ENCODE measurements at regions not wholly inside any gene's neighbourhood (a gene's known extent, or its start where the extent isn't known, plus 50 kb on each side); places are given as distances from the start of the nearest gene placed in this dataset.

- no peak for DNase-seq (ENCODE audit: low read depth)
Observed at GRCh38 chr16:5649762-5650743, 552.5 kb upstream of the EEF2KMT start.

- no peak for DNase-seq (ENCODE audit: low read depth)
Observed at GRCh38 chr16:5647051-5647450, 549.5 kb upstream of the EEF2KMT start.

GRCh38 chr16:5643855-5644531 lies 546.4 kb upstream of the EEF2KMT start:
- DNase-seq (ENCODE audit: low read depth) = no peak

- DNase-seq (ENCODE audit: low read depth) = no peak
Observed at GRCh38 chr16:5642436-5642835, 544.8 kb upstream of the EEF2KMT start.

GRCh38 chr16:5642011-5642410 lies 544.4 kb upstream of the EEF2KMT start:
- no peak for DNase-seq (ENCODE audit: low read depth)

- DNase-seq (ENCODE audit: low read depth) = no peak
Observed at GRCh38 chr16:5640883-5641282, 543.3 kb upstream of the EEF2KMT start.

GRCh38 chr16:5639531-5639930 lies 541.9 kb upstream of the EEF2KMT start:
- no peak for DNase-seq (ENCODE audit: low read depth)

GRCh38 chr16:5635331-5635730 lies 537.7 kb upstream of the EEF2KMT start:
- no peak for DNase-seq (ENCODE audit: low read depth)

- no peak for DNase-seq (ENCODE audit: low read depth)
Observed at GRCh38 chr16:5634666-5635180, 537.1 kb upstream of the EEF2KMT start.

GRCh38 chr16:5633845-5634440 lies 536.3 kb upstream of the EEF2KMT start:
- peak; percentile 24 for DNase-seq (ENCODE audit: low read depth)

GRCh38 chr16:5622234-5622884 lies 524.8 kb upstream of the EEF2KMT start:
- no peak for DNase-seq (ENCODE audit: low read depth)

- no peak for DNase-seq (ENCODE audit: low read depth)
Observed at GRCh38 chr16:5621826-5622225, 524.2 kb upstream of the EEF2KMT start.

- no peak for DNase-seq (ENCODE audit: low read depth)
Observed at GRCh38 chr16:5619304-5619703, 521.7 kb upstream of the EEF2KMT start.

- no peak for DNase-seq (ENCODE audit: low read depth)
Observed at GRCh38 chr16:5616841-5617240, 519.2 kb upstream of the EEF2KMT start.

GRCh38 chr16:5615868-5616642 lies 518.5 kb upstream of the EEF2KMT start:
- DNase-seq (ENCODE audit: low read depth) = no peak

- no peak for DNase-seq (ENCODE audit: low read depth)
Observed at GRCh38 chr16:5607169-5607568, 509.6 kb upstream of the EEF2KMT start.

GRCh38 chr16:5605404-5605803 lies 507.8 kb upstream of the EEF2KMT start:
- DNase-seq (ENCODE audit: low read depth) = no peak

- no peak for DNase-seq (ENCODE audit: low read depth)
Observed at GRCh38 chr16:5604770-5605169, 507.2 kb upstream of the EEF2KMT start.

GRCh38 chr16:5603836-5604235 lies 506.2 kb upstream of the EEF2KMT start:
- no peak for DNase-seq (ENCODE audit: low read depth)

- no peak for DNase-seq (ENCODE audit: low read depth)
Observed at GRCh38 chr16:5601957-5602356, 504.4 kb upstream of the EEF2KMT start.

GRCh38 chr16:5598793-5599192 lies 501.2 kb upstream of the EEF2KMT start:
- DNase-seq (ENCODE audit: low read depth) = no peak

All from iris pigment epithelial cell (primary cell).